H4 (cell line): ENCODE measurements at regions not wholly inside any gene's neighbourhood (a gene's known extent, or its start where the extent isn't known, plus 50 kb on each side); places are given as distances from the start of the nearest gene placed in this dataset.

ENCODE experiments used
- DNase-seq: peaks from one replicate; pipeline ENCODE4 v3.0.0-alpha.2; 2015; ENCODE audit warnings: low spot score

DNA sequence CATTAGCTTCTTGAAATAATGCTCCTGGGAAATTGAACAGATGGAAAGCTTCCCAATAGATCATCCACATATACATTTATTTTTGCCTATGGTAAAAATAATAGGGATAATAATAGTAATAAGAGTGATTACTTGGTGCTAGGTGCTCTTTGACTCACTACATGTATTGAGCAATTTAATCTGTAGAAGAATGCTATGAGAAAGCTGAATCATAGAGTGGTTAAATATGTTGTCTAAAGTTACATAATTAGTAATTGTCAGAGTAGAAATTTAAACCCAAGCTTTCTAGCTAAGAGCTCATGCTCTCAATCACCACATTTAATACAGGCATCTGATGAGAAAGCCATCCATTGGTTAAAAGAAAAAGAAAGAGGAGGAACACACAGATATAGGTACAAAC lies 590.5 kb upstream of the SLC8A1 start:
- no peak for DNase-seq

DNA sequence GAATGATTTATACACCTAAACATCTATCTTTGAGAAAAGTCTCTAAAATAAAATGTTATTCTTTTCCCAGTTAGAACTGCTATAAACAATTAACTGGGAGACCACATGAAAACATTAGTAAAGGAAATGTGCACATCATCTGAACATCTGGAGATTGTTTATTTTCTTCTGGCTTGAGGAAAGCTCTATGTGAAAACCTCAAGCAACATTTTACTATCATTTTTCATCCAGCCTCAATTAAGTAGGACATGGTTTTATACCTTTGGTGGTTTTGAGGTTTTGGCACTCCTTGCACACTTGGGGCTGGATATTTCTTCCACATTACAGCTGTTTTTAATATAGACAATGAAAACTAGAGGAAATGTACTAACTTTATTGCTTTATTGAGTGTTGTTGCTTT lies 609.5 kb upstream of the SLC8A1 start:
- DNase-seq: peak; percentile 85

GRCh38 chr2:41062336-41062735 lies 610.4 kb upstream of the SLC8A1 start:
- no peak for DNase-seq

DNA sequence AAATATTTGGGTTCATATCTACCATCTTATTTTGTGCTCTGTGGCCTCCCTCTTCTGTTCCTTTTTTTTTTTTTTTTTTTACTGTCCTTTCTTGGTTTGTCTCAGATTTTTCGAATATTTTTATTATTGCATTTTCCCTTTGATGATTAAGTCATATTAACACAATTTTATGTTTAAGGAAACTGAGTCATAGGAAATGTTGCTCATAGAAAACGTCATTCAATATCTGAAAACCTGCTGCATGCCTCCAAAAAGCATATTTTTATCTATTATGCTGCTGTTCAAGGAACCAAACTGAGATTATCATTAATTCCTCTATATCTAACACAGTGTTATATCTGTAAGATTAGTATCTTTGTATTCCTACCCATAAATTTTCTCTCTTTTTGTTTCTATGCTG lies 614.3 kb upstream of the SLC8A1 start:
- no peak for DNase-seq

DNA sequence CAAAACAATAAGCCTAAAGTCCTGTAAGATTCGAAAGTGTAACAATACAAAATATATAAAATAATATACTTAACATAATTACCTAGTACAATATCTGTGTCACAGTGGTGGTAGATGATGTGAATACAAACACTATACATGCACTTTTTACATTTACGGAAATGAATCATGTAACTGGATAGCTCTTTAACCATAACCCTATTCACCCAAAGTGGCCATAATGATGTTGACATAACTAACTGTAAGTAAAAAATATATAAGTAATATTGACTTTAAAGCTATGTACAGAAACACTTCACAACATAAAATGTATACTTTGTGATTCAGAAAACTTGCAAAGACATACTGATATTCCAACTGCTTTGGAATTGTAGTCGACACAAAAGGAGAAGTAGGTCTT lies 616.9 kb upstream of the SLC8A1 start:
- DNase-seq: no peak

- DNase-seq: no peak
Measured at GRCh38 chr2:41078341-41078740, 626.5 kb upstream of the SLC8A1 start.

DNA sequence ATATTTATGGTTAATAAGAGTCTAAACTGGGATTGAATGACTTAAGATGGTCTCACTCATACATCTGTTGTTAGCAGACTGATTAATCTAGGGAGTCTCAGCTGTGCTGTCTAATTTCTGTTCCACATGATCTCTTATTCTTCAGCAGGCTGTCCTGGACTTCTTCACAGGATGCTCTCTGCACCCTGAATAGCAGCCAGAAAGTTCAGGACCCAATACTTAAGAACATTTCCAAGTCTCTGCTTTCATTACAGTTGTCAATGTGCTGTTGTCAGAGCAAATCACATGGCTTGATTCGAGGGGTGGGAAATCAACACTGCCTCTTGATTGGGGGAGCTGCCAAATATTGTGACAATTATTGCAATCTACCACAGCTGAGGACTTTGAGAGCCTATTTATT lies 627.1 kb upstream of the SLC8A1 start:
- DNase-seq: no peak

- no peak for DNase-seq
Measured at GRCh38 chr2:41084321-41084720, 632.4 kb upstream of the SLC8A1 start.

DNA sequence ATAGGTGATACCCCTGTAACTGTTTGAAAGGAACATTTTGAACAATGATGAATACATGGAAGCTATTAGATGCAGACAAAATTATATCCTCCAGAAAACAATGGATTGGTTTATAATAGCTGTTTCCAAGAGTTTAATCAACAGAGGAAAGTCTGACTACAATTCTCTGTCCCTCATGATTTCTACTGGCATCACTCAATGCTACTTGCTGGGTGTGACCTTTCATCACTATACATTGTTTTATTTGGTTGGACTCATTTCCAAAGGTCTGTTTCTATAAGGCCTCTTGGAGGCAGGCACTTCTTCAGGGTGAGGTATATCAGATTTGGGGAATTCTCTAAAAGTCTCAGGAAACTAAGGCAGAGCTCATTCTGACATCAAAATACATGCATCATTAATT lies 636.1 kb upstream of the SLC8A1 start:
- DNase-seq: no peak

DNA sequence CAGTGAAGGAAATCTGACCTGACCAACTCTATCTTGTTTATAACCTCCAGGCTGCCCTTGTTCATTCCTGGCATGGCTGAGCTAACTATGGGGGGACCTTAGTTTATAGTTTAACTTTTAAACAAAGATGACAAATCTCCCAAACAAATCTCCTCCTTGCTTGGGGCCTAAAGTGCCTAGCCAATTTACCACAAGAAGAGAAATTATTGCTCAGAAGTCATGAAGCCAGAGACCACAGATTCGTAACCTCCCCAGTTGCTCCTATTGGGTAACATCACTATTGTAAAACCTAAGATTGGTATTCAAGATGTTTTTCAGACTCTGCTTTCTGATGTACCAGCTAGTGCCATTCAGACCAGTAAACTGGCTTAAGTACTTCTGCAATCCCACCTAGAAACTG lies 649.4 kb upstream of the SLC8A1 start:
- DNase-seq: peak; percentile 69

GRCh38 chr2:41109744-41110143 lies 657.9 kb upstream of the SLC8A1 start:
- DNase-seq: no peak

DNA sequence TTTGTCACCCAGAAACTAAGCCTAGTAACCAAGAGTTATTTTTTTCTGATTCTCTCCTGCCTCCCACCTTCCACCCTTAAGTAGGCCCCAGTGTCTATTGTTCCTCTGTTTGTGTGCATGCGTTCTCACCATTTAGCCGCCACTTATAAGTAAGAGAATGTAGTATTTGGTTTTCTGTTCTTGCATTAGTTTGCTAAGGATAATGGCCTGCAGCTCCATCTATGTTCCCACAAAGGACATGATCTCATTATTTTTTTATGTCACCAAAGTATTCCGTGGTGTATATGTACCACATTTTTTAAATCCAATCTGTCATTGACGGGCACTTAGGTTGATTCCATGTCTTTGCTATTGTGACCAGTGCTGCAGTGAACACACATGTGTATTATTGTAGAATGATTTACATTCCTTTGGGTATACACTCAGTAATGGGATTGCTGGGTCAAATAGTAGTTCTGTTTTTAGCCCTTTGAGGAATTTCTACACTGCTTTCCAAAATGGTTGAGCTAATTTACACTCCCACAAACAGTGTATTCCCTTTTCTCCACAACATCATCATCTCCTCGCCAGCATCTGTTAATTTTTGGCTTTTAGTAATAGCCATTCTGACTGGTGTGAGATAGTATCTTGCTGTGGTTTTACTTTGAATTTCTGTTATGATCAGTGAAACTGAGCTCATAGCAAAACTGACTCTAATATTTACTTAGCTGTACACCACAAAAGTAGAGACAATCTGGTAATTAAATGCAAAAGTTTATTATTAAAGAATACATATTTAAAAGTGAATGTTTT lies 660.1 kb upstream of the SLC8A1 start:
- peak; percentile 42 for DNase-seq

- DNase-seq: peak; percentile 44
Measured at GRCh38 chr2:41116106-41116797, 664.4 kb upstream of the SLC8A1 start.

GRCh38 chr2:41119489-41119888 lies 667.6 kb upstream of the SLC8A1 start:
- DNase-seq: no peak

GRCh38 chr2:41123341-41123740 lies 671.5 kb upstream of the SLC8A1 start:
- no peak for DNase-seq

GRCh38 chr2:41127351-41127750 lies 675.5 kb upstream of the SLC8A1 start:
- no peak for DNase-seq

DNA sequence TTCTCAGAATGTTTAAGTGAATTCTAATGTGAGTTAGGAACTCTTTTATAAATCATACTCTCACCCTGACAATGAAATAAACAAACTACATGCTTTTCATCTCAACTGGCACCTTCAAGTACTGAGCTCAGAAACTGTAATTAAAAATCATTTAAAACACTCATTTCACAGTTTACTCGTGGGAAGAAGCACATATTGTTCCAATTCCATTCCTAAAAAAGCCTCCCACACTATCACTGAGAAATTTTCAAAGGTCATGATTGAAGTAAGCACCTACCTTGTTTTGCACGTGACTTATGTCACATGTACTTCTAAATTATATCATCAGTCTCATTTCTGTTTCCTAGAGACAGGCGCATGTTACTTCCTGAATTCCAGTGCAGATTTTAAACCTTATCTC lies 678.1 kb upstream of the SLC8A1 start:
- DNase-seq: no peak

GRCh38 chr2:41137031-41137430 lies 685.1 kb upstream of the SLC8A1 start:
- DNase-seq: peak; percentile 13

DNA sequence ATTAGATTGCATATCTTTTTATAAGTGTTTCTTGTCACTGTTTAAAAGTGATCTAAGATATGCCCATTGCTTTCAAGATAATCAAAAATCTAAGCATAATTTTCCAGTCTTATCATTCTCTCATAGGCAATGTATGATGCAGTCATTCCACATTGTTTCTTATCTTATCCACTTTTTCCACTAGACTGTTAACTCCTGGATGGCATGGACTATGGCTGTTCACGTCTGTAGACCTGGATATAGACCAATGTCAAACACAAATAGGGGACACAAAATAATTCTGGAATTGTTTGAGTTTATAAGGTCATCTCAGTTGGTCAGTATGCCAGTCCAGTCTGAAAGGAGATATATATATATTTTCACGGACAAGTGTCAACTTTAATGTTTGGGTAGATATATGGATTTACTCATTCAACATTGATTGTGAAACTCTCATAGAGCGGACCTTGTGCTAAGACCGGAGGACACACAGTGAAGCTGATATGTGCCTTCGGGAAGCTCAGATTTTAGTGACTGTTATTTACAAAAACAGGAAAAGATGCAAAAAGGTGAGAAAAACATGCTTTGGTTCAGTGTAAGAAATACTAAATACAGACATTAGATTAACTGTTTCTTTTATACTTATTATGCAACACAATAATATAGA lies 689.4 kb upstream of the SLC8A1 start:
- no peak for DNase-seq

- no peak for DNase-seq
Measured at GRCh38 chr2:41142478-41142877, 690.6 kb upstream of the SLC8A1 start.

DNA sequence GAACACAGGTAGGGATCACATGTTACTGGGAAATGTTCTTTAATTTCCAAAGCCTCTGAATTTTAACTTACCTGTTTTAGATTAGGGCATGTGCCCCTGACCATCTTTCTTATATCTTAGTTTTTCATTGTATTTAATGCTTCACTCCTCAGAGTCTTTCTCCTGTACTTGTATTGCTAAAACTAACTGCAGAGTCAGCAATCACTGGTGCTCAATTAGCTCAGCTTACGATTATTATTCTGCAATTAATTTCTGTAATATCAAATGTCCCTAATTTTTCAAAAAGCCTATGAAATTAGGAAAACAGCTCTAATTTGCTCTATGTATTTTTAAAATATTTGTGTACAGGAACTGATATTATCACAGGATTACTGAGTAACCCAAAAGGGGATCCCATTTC lies 693.2 kb upstream of the SLC8A1 start:
- DNase-seq: no peak

DNA sequence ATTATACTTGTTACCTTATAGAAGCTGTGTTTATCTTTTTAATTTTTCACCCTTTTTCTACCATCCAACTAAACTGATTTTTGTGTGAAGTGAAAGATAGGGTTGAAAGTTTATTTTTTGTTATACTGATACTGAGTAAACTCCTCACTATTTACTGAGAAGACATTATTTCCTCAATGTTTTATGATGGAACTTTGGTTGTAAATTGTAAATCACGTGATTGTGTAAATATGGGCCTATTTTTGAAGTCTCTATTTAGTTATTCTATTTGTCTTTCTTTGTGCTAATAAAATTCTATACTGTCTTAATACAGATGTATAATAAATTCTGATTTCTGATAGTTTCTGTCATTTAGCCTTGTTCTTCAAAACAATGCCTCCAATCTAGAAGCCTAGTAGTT lies 697.2 kb upstream of the SLC8A1 start:
- DNase-seq: no peak

GRCh38 chr2:41151746-41152145 lies 699.9 kb upstream of the SLC8A1 start:
- no peak for DNase-seq
